GM23338 (cell line): ENCODE measurements at regions not wholly inside any gene's neighbourhood (a gene's known extent, or its start where the extent isn't known, plus 50 kb on each side); places are given as distances from the start of the nearest gene placed in this dataset.

Source experiments
- ATAC-seq: fragments of 200-7000 bp; cut with Tn5 transposase; 3 replicates; pipeline ENCODE4 v1.9.1; 2020
- DNase-seq: peaks from one replicate; pipeline ENCODE4 v3.0.0-alpha.2; 2015; ENCODE audit warnings: low spot score
- H2AFZ ChIP-seq: fragments of 200-600 bp; sonication (generic); 2 replicates; pipeline ENCODE4 v1.8.0; 2016; ENCODE audit warnings: antibody characterized with exemption, mild to moderate bottlenecking, moderate library complexity
- H3F3A ChIP-seq: fragments of 200-600 bp; sonication (generic); replicated peaks from 2 replicates; pipeline ENCODE4 v1.8.0; 2017; ENCODE audit warnings: antibody characterized with exemption, mixed run types, low read depth
- H3K27ac ChIP-seq: fragments of 200-600 bp; sonication (generic); 2 replicates; pipeline ENCODE4 v1.6.1; 2016; ENCODE audit warnings: low read depth
- H3K27me3 ChIP-seq: fragments of 200-600 bp; sonication (generic); 2 replicates; pipeline ENCODE4 v1.8.0; 2016; ENCODE audit warnings: mild to moderate bottlenecking, mixed run types, moderate library complexity; ENCODE audit not compliant: insufficient read depth
- H3K36me3 ChIP-seq: fragments of 200-600 bp; sonication (generic); 2 replicates; pipeline ENCODE4 v1.8.0; 2016; ENCODE audit warnings: mild to moderate bottlenecking; ENCODE audit not compliant: insufficient read depth
- H3K4me1 ChIP-seq: fragments of 200-600 bp; sonication (generic); 2 replicates; pipeline ENCODE4 v1.8.0; 2016; ENCODE audit warnings: mild to moderate bottlenecking, moderate library complexity; ENCODE audit not compliant: insufficient read depth
- H3K4me2 ChIP-seq: fragments of 200-600 bp; sonication (generic); 2 replicates; pipeline ENCODE4 v1.7.1; 2017; ENCODE audit warnings: mixed run types
- H3K4me3 ChIP-seq: fragments of 200-600 bp; sonication (generic); 2 replicates; pipeline ENCODE4 v1.6.1; 2016; ENCODE audit warnings: mixed run types
- H3K79me2 ChIP-seq: fragments of 200-600 bp; sonication (generic); replicated peaks from 2 replicates; pipeline ENCODE4 v1.8.0; 2017; ENCODE audit warnings: mild to moderate bottlenecking; ENCODE audit not compliant: insufficient read depth
- H3K9me2 ChIP-seq: fragments of 200-600 bp; sonication (generic); 2 replicates; pipeline ENCODE4 v1.8.0; 2017; ENCODE audit not compliant: insufficient read depth
- H4K20me1 ChIP-seq: fragments of 200-600 bp; sonication (generic); replicated peaks from 2 replicates; pipeline ENCODE4 v1.8.0; 2017; ENCODE audit warnings: mild to moderate bottlenecking; ENCODE audit not compliant: insufficient read depth
- H3K27ac Mint-ChIP-seq: 2 replicates; pipeline ENCODE4 v1.8.0; 2020; ENCODE audit warnings: inconsistent platforms, mild to moderate bottlenecking, moderate library complexity, mixed read lengths
- H3K27me3 Mint-ChIP-seq: 3 replicates; pipeline ENCODE4 v1.8.0; 2022; ENCODE audit warnings: low read depth, mild to moderate bottlenecking, moderate library complexity, mixed read lengths, inconsistent platforms; ENCODE audit not compliant: insufficient read depth, poor library complexity
- H3K36me3 Mint-ChIP-seq: 3 replicates; pipeline ENCODE4 v1.8.0; 2021; ENCODE audit warnings: low read depth, mild to moderate bottlenecking, inconsistent platforms, moderate library complexity, mixed read lengths
- H3K4me1 Mint-ChIP-seq: 3 replicates; pipeline ENCODE4 v1.8.0; 2020; ENCODE audit warnings: mild to moderate bottlenecking, inconsistent platforms, mixed read lengths
- H3K4me3 Mint-ChIP-seq: 3 replicates; pipeline ENCODE4 v1.8.0; 2021; ENCODE audit warnings: moderate library complexity, mild to moderate bottlenecking, inconsistent platforms, mixed read lengths
- H3K9me3 Mint-ChIP-seq: 3 replicates; pipeline ENCODE4 v1.8.0; 2020; ENCODE audit warnings: moderate library complexity, mild to moderate bottlenecking, inconsistent platforms, mixed read lengths
- CREB1 ChIP-seq: fragments of 250-450 bp; sonication (Bioruptor Pico); IDR thresholded peaks from 2 replicates; pipeline ENCODE4 v1.5.0; 2020; ENCODE audit warnings: low read depth, mild to moderate bottlenecking, moderate library complexity
- EZH2 ChIP-seq: fragments of 200-600 bp; sonication (generic); IDR thresholded peaks from one replicate; pipeline ENCODE4 v1.8.0; 2017; ENCODE audit warnings: antibody characterized with exemption, mild to moderate bottlenecking, low read depth; ENCODE audit not compliant: unreplicated experiment
- JUNB ChIP-seq: IDR thresholded peaks from one replicate; pipeline ENCODE4 v1.6.1; 2016; ENCODE audit warnings: antibody characterized with exemption; ENCODE audit not compliant: unreplicated experiment
- NANOG ChIP-seq: IDR thresholded peaks from 2 replicates; pipeline ENCODE4 v1.6.1; 2016; ENCODE audit warnings: antibody characterized with exemption, borderline replicate concordance
- POLR2AphosphoS5 ChIP-seq: IDR thresholded peaks from 2 replicates; pipeline ENCODE4 v1.6.1; 2016; ENCODE audit warnings: antibody characterized with exemption, low read depth
- TF ChIP-seq, protein P1 (sequence below): fragments of 250-450 bp; sonication (Bioruptor Pico); IDR thresholded peaks from 2 replicates; pipeline ENCODE4 v1.5.0; 2020; ENCODE audit warnings: mild to moderate bottlenecking, moderate library complexity
- TF ChIP-seq, protein P2 (sequence below): IDR thresholded peaks from one replicate; pipeline ENCODE4 v1.6.1; 2018; ENCODE audit warnings: antibody characterized with exemption; ENCODE audit not compliant: unreplicated experiment

GRCh38 chr11:103703954-103704353 lies 332.5 kb upstream of the DDI1 start (continued):
- TF ChIP-seq, protein P1, sequence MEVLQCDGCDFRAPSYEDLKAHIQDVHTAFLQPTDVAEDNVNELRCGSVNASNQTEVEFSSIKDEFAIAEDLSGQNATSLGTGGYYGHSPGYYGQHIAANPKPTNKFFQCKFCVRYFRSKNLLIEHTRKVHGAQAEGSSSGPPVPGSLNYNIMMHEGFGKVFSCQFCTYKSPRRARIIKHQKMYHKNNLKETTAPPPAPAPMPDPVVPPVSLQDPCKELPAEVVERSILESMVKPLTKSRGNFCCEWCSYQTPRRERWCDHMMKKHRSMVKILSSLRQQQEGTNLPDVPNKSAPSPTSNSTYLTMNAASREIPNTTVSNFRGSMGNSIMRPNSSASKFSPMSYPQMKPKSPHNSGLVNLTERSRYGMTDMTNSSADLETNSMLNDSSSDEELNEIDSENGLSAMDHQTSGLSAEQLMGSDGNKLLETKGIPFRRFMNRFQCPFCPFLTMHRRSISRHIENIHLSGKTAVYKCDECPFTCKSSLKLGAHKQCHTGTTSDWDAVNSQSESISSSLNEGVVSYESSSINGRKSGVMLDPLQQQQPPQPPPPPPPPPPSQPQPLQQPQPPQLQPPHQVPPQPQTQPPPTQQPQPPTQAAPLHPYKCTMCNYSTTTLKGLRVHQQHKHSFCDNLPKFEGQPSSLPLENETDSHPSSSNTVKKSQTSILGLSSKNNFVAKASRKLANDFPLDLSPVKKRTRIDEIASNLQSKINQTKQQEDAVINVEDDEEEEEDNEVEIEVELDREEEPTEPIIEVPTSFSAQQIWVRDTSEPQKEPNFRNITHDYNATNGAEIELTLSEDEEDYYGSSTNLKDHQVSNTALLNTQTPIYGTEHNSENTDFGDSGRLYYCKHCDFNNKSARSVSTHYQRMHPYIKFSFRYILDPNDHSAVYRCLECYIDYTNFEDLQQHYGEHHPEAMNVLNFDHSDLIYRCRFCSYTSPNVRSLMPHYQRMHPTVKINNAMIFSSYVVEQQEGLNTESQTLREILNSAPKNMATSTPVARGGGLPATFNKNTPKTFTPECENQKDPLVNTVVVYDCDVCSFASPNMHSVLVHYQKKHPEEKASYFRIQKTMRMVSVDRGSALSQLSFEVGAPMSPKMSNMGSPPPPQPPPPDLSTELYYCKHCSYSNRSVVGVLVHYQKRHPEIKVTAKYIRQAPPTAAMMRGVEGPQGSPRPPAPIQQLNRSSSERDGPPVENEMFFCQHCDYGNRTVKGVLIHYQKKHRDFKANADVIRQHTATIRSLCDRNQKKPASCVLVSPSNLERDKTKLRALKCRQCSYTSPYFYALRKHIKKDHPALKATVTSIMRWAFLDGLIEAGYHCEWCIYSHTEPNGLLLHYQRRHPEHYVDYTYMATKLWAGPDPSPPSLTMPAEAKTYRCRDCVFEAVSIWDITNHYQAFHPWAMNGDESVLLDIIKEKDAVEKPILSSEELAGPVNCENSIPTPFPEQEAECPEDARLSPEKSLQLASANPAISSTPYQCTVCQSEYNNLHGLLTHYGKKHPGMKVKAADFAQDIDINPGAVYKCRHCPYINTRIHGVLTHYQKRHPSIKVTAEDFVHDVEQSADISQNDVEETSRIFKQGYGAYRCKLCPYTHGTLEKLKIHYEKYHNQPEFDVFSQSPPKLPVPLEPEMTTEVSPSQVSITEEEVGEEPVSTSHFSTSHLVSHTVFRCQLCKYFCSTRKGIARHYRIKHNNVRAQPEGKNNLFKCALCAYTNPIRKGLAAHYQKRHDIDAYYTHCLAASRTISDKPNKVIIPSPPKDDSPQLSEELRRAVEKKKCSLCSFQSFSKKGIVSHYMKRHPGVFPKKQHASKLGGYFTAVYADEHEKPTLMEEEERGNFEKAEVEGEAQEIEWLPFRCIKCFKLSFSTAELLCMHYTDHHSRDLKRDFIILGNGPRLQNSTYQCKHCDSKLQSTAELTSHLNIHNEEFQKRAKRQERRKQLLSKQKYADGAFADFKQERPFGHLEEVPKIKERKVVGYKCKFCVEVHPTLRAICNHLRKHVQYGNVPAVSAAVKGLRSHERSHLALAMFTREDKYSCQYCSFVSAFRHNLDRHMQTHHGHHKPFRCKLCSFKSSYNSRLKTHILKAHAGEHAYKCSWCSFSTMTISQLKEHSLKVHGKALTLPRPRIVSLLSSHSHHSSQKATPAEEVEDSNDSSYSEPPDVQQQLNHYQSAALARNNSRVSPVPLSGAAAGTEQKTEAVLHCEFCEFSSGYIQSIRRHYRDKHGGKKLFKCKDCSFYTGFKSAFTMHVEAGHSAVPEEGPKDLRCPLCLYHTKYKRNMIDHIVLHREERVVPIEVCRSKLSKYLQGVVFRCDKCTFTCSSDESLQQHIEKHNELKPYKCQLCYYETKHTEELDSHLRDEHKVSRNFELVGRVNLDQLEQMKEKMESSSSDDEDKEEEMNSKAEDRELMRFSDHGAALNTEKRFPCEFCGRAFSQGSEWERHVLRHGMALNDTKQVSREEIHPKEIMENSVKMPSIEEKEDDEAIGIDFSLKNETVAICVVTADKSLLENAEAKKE = no peak
- TF ChIP-seq NANOG = no peak
- no peak for TF ChIP-seq JUNB
- TF ChIP-seq CREB1 (CRISPR knock-in tag) = no peak
- no peak for TF ChIP-seq EZH2
- TF ChIP-seq, protein P2, sequence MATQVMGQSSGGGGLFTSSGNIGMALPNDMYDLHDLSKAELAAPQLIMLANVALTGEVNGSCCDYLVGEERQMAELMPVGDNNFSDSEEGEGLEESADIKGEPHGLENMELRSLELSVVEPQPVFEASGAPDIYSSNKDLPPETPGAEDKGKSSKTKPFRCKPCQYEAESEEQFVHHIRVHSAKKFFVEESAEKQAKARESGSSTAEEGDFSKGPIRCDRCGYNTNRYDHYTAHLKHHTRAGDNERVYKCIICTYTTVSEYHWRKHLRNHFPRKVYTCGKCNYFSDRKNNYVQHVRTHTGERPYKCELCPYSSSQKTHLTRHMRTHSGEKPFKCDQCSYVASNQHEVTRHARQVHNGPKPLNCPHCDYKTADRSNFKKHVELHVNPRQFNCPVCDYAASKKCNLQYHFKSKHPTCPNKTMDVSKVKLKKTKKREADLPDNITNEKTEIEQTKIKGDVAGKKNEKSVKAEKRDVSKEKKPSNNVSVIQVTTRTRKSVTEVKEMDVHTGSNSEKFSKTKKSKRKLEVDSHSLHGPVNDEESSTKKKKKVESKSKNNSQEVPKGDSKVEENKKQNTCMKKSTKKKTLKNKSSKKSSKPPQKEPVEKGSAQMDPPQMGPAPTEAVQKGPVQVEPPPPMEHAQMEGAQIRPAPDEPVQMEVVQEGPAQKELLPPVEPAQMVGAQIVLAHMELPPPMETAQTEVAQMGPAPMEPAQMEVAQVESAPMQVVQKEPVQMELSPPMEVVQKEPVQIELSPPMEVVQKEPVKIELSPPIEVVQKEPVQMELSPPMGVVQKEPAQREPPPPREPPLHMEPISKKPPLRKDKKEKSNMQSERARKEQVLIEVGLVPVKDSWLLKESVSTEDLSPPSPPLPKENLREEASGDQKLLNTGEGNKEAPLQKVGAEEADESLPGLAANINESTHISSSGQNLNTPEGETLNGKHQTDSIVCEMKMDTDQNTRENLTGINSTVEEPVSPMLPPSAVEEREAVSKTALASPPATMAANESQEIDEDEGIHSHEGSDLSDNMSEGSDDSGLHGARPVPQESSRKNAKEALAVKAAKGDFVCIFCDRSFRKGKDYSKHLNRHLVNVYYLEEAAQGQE = no peak

- no peaks in the 10 kb centered on the region for H3K9me2 ChIP-seq
- H3K4me2 ChIP-seq = no peak overlapping the region
- no peaks in the 10 kb centered on the region for H3K79me2 ChIP-seq
- DNase-seq = no peak
- no peak overlapping the region for H3K4me3 ChIP-seq
- H3K36me3 ChIP-seq = no peaks in the 10 kb centered on the region
- Mint-ChIP-seq H3K4me3 (no peak overlapping the region), H3K36me3 (no peaks in the 10 kb centered on the region), H3K9me3 (no peaks in the 10 kb centered on the region), H3K27me3 (no peaks in the 10 kb centered on the region), H3K4me1 (no peaks in the 10 kb centered on the region), H3K27ac (no peak overlapping the region)
- H3F3A ChIP-seq = no peaks in the 10 kb centered on the region
- H3K4me1 ChIP-seq = no peaks in the 10 kb centered on the region
- H3K27me3 ChIP-seq = no peaks in the 10 kb centered on the region
- H2AFZ ChIP-seq = no peak overlapping the region
- H4K20me1 ChIP-seq = no peaks in the 10 kb centered on the region
- no peak for ATAC-seq
- no peak overlapping the region for H3K27ac ChIP-seq
- TF ChIP-seq, protein P2 = no peak
- TF ChIP-seq POLR2AphosphoS5 = no peak
These were observed 330.8 kb upstream of the DDI1 start for GRCh38 chr11:103705642-103706041.
